Stimulated activated naive CD8-positive, alpha-beta T cell treated with anti-CD3 and anti-CD28 coated beads, Interleukin-15, Interleukin-2, amounts not matched to agents 100 ng/mL and 50 ng/mL, for 24 hours (primary cell): ENCODE measurements at regions not wholly inside any gene's neighbourhood (a gene's known extent, or its start where the extent isn't known, plus 50 kb on each side); places are given as distances from the start of the nearest gene placed in this dataset.

Experiments used
- H3K27ac Mint-ChIP-seq: one replicate; pipeline ENCODE4 v1.8.0; 2021; ENCODE audit warnings: mild to moderate bottlenecking, mixed read lengths
- H3K27me3 Mint-ChIP-seq: one replicate; pipeline ENCODE4 v1.8.0; 2021; ENCODE audit warnings: mixed read lengths
- H3K36me3 Mint-ChIP-seq: one replicate; pipeline ENCODE4 v1.8.0; 2021; ENCODE audit warnings: low read depth, mixed read lengths
- H3K4me1 Mint-ChIP-seq: one replicate; pipeline ENCODE4 v1.8.0; 2021; ENCODE audit warnings: low read depth, mixed read lengths
- H3K4me3 Mint-ChIP-seq: one replicate; pipeline ENCODE4 v1.8.0; 2021; ENCODE audit warnings: mild to moderate bottlenecking, mixed read lengths
- H3K9me3 Mint-ChIP-seq: one replicate; pipeline ENCODE4 v1.8.0; 2021; ENCODE audit warnings: mixed read lengths

DNA sequence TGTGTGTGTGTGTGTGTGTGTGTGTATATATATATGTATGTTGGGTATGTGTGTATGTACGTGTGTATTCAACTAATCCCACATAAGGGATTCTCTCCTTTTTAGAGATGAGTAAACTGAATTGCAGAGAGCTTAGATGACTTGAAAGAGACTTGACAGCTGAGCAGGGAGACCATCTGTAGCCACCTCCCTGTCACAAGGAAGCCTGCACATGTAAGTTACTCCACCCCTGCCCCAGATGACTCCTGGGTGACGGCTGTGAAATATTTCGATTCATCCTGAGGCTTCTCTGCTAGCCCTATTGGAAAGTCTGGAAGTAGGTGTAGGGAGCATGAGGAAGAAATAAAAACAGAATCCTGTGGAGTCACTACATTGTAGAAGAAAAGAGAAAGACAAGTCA lies 480.4 kb downstream of the FOXO1 start:
- no peaks in the 10 kb centered on the region for H3K36me3 Mint-ChIP-seq
- peak overlapping the region; percentile 60 for H3K27ac Mint-ChIP-seq
- no peak overlapping the region for H3K4me3 Mint-ChIP-seq
- H3K27me3 Mint-ChIP-seq: no peaks in the 10 kb centered on the region
- H3K4me1 Mint-ChIP-seq: peaks cover 86% of the 10 kb centered on the region
- no peaks in the 10 kb centered on the region for H3K9me3 Mint-ChIP-seq

DNA sequence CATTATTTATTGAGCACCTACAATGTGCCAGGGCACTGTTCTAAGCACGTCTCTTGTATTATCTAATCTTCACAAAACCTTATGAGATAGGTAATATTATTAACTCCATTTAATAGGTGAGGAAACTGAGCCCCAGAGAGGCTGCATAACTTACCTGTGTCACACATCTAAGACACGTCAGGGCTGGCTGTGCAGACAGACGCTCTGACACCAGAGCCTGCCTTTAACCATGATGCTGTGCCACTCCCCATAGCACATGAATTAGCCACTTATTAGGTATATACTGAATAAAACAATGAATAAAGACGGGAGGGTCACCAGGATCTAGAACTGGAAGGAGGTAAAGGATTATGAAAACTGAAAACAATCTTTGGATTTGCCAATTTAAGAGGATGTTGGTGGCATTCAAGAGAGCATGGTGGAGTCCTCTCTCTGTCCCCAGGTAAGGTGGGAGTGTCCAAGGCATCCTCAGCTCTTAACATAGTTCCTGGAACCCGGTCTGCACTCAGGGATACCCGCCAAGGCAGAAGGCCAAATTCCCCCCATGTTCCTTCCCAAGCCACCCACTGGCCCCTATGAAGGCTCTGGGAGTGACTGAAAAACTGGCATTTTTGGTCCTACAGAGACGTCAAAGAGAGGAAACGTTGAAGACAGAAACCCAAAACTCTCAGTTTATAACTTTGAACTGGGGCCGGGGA lies 479.7 kb downstream of the FOXO1 start:
- Mint-ChIP-seq H3K9me3 (no peaks in the 10 kb centered on the region), H3K36me3 (no peaks in the 10 kb centered on the region), H3K27ac (peak overlapping the region; percentile 83), H3K27me3 (no peaks in the 10 kb centered on the region), H3K4me3 (no peak overlapping the region), H3K4me1 (peaks cover 86% of the 10 kb centered on the region)

DNA sequence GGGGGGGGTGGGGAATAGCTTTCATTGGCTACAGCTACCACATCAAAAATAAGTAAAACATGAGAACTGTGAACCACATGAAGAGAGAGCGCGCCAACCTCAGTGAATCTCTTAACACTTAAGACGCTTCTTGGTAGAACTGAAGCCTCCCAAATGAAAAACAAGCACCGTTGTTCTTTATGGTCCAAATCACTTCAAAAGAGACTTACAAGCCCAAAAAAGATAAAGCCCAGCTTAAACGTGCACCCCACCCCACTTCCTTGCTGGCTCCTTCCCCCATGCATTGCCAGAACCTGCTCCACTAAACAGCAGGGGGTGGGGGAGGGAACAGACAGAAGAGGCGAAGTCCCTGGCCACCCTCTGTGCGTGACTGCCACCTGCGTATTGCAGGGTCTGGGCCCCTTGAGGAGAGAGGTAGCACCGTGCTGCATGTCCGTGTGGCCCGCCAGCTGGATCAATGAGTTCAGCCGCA lies 479.1 kb downstream of the FOXO1 start:
- Mint-ChIP-seq H3K9me3 (no peaks in the 10 kb centered on the region), H3K4me1 (peaks cover 92% of the 10 kb centered on the region), H3K4me3 (peak overlapping the region; percentile 76), H3K27me3 (no peaks in the 10 kb centered on the region), H3K27ac (peak overlapping the region; percentile 89), H3K36me3 (no peaks in the 10 kb centered on the region)

DNA sequence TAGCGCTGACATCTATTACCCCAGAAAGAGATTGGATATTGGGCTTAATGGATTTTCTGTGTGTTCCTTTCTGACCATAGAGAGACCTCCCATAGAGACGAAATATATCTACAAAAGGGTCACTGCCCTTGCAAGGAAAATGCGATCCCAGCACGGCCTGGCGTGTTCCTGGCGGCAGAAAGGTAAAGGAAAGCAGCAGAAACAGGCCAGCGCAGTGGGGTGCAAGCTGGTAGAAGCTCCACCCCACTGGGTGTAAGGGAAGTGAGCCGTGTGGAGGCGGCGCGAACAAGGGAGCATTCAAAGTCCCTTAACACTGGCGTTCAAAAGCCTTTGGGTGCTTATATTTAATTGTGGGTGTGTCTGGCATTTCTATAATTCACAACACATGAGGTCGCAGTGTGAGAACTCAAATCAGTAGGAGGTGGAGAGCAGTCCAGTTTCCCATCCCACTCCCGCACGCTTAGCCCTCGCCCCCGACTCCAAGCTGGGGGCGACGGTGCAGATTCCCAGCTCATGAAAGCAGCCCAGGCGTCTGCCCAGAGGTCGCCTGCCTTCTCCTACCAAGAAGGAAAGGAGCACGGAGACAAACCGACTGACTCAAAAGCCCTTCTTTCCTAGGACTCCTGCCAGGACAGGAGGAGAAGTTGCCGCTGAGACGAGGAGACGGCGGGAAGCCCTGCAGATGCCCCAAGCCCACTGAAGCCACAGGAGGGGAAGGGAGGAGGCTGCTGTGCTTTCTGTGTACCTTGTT lies 478.4 kb downstream of the FOXO1 start:
- H3K27ac Mint-ChIP-seq: peak overlapping the region; percentile 89
- H3K27me3 Mint-ChIP-seq: no peaks in the 10 kb centered on the region
- H3K4me3 Mint-ChIP-seq: peak overlapping the region; percentile 76
- H3K9me3 Mint-ChIP-seq: no peaks in the 10 kb centered on the region
- H3K36me3 Mint-ChIP-seq: no peaks in the 10 kb centered on the region
- peaks cover 87% of the 10 kb centered on the region for H3K4me1 Mint-ChIP-seq

DNA sequence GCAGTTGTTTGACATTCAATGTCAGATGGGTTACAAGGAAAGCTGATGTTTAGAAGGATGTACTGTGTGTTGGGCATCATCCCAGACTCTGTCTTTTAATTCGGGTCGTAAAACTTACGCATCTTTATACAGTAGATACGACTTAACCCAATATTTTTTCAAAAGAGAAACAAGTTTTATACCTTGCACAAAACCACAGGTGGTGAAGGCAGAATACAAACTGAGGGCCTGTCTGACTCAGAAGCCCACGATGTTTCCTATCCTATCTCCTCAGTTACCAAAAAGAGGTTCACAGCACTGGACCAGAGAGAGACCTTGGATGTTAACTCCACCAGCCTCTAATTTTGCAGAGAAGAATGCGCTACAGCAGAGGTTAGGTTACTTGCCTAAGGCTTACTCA lies 477.0 kb downstream of the FOXO1 start:
- Mint-ChIP-seq H3K4me3 (peak overlapping the region; percentile 46), H3K27ac (peak overlapping the region; percentile 78), H3K9me3 (no peaks in the 10 kb centered on the region), H3K4me1 (peaks cover 76% of the 10 kb centered on the region), H3K36me3 (no peaks in the 10 kb centered on the region), H3K27me3 (no peaks in the 10 kb centered on the region)

DNA sequence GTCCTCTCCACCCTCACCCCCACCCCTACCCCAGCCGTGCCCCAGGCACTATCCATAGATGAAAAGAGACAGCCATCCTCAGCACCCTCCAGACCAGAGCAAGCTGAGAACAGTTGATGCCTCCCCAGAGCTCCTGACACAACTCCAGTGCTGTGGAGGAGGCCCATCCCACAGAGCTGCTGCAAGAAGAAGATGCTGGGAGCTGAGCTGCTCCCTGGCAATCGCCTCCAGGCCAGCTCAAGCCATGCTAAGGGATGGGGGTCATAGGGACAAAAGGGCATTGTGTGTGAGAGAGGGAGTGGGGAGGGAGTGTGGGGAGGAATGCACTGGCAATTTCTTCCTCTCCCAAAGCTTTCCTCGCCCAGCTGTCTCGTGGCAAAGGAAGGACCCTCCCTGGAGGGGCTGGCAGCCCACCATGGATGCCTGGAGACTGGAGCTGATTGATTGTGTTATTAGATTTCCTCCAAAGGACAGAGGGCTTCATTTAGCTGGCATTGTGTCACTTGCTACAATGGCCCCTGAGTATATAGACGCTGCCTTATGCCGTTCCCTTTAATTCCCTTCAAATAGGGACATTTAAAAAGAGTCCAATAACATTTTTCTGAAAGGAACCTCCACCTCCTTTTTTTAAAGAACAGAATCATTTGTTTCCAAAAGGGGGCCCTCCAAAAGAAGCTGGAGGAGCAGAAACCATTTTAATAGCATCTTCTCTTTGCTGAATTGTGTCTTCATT lies 476.4 kb downstream of the FOXO1 start:
- H3K4me3 Mint-ChIP-seq: peak overlapping the region; percentile 35

DNA sequence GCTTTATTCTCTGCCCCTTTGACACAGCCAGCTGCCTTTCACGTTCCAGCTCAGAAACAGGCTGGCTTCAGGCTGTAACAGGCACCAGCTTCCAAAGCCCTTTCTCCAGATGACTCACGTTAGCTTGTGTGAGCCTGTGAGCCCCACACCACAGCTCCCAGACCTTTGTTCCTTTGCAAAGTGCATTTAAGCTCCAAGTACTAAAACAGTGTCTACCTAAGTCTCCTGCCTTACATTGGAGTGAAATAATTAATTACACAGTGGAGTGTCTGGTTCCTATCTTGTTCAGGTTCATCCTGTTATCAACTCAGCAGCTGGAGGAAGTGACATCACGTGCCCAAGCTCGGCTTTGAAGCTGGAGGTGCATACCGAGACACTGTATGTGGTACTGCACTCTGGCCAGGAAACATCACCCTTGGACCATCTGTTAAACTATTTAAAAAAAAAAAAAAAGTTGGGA lies 475.8 kb downstream of the FOXO1 start:
- peak overlapping the region; percentile 78 for H3K27ac Mint-ChIP-seq
- no peaks in the 10 kb centered on the region for H3K27me3 Mint-ChIP-seq
- H3K4me3 Mint-ChIP-seq: peak overlapping the region; percentile 28
- no peaks in the 10 kb centered on the region for H3K9me3 Mint-ChIP-seq
- H3K4me1 Mint-ChIP-seq: peaks cover 66% of the 10 kb centered on the region
- no peaks in the 10 kb centered on the region for H3K36me3 Mint-ChIP-seq

More for the DNA sequence above, 476.4 kb downstream of the FOXO1 start:
- Mint-ChIP-seq H3K36me3 (no peaks in the 10 kb centered on the region), H3K4me1 (peaks cover 72% of the 10 kb centered on the region), H3K27ac (peak overlapping the region; percentile 78), H3K9me3 (no peaks in the 10 kb centered on the region), H3K27me3 (no peaks in the 10 kb centered on the region)

DNA sequence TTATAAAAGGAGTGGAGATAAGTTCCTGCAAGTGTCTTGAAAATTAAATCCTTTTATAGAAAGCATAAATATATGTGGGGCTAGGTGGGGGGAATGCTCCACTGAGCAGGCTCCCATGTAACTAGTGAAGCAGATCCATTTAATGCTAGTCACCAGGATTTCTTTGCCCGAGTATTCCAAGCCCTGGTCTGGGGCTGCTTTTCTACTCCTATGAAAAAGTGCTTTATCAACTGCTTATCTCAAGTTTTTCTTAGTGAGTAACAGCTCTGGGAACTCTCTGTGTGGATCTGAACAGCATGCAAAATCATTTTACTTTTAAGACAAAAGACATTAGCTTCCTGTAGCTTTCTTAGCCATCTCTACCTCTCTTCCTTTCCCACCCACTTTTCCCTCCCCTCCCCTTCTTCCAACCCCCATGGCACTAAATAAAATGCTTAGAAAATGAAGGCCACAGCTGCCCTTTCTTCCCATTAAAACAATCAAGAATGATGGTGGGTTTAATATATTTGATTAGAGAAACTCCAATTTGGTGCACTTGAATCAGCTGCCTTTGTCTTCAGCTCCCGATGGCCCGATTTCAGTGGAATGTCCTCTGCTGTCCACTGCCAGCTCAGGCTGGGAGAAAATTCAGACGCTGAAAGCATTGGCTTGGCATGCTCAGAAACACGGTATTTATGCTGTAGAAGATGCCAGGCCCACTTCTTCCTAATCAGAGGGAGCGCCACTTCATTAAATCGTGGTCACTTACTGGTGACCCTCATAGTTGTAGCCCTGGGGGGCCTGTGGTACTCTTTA lies 475.1 kb downstream of the FOXO1 start:
- Mint-ChIP-seq H3K9me3 (no peaks in the 10 kb centered on the region), H3K36me3 (no peaks in the 10 kb centered on the region), H3K4me1 (peaks cover 61% of the 10 kb centered on the region), H3K4me3 (no peak overlapping the region), H3K27ac (peak overlapping the region; percentile 78), H3K27me3 (no peaks in the 10 kb centered on the region)

DNA sequence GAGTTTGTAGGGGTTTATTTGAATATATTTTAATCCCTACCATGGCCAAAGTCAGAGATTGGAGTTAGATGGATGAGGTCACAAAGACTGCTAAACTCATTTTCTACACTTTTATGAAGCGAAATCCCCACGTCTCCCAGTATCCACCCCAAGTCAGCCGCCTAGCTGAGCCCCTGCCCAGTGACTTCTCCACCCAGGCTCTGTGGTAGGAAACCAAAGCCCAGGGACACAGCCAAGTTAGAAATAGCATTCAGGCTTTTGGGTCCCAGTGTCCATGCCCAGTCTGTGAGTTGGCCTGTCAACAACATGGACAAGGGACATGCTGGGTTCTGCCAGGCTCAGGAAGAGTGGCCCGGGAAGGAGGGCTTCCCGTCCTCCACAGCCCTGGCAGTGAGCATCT lies 474.0 kb downstream of the FOXO1 start:
- no peaks in the 10 kb centered on the region for H3K27me3 Mint-ChIP-seq
- H3K27ac Mint-ChIP-seq: no peak overlapping the region
- H3K36me3 Mint-ChIP-seq: no peaks in the 10 kb centered on the region
- no peak overlapping the region for H3K4me3 Mint-ChIP-seq
- no peaks in the 10 kb centered on the region for H3K9me3 Mint-ChIP-seq
- H3K4me1 Mint-ChIP-seq: peaks cover 50% of the 10 kb centered on the region

DNA sequence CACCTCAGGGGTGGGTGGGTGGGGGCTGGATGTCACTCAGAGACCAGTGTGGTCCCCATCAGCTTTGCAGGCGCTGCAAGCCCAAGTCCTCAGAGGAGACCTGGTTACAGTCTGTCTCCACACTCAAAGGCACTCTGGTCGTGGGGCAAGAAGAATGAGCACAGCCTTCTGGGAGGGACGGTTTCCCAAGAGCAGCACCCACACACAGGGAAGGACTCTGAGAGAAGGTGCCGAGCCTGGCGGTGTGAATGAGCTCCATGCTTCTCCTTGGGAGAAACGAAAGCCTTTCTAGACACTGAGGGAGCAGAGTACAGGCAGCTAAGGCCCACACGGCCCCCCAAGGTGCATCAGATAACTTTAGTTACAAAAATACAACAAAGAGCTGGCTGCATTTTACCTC lies 473.6 kb downstream of the FOXO1 start:
- H3K9me3 Mint-ChIP-seq: no peaks in the 10 kb centered on the region
- H3K4me1 Mint-ChIP-seq: peaks cover 46% of the 10 kb centered on the region
- no peaks in the 10 kb centered on the region for H3K27me3 Mint-ChIP-seq

DNA sequence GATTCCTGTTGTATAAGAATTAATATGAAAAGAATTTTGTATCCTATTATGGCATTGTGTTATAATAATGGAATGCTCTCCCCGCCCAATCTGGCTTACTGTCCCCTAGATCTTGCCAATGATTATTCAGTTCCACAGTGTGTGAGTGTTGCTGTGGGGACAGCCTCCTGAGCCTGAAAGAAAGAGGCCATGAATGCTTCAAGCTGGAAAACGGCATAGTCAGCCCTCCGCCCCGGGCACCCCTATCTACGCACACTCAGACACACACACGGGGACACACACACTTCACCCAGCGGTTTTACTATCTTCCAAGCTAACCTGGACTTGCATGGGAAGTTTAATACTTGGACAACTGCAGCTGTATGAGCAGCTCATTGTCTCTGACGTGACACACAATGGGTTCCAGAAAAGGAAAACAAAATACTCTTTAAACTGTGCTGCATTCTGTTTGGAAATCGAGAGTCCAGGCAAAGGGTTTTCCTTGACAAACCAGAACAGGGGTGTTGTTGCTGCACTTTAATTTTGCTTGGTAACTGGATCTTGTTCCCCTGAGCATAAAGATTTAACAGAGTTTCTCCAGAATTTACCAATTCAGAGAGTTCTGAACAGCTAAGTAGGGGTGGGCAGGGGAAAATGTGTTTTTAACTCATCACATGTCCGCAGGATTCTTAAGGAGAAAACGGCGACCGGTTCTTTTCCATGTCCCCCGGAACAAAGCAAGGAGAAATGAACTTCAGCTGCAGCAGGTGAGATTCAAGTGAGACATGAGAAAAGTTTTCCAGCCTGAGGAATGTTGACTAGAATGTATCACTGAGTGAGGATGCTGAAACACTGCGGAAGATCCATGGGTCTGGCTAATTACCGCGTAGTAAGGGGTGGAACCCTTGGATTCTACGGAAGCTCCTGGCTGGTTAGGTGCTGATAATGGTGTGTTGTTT lies 472.9 kb downstream of the FOXO1 start:
- Mint-ChIP-seq H3K4me3 (no peak overlapping the region), H3K4me1 (peaks cover 39% of the 10 kb centered on the region), H3K27me3 (no peaks in the 10 kb centered on the region), H3K27ac (no peak overlapping the region), H3K36me3 (no peaks in the 10 kb centered on the region), H3K9me3 (peaks cover under 1% of the 10 kb centered on the region)

More for the DNA sequence above, 473.6 kb downstream of the FOXO1 start:
- Mint-ChIP-seq H3K4me3 (no peak overlapping the region), H3K36me3 (no peaks in the 10 kb centered on the region), H3K27ac (no peak overlapping the region)

DNA sequence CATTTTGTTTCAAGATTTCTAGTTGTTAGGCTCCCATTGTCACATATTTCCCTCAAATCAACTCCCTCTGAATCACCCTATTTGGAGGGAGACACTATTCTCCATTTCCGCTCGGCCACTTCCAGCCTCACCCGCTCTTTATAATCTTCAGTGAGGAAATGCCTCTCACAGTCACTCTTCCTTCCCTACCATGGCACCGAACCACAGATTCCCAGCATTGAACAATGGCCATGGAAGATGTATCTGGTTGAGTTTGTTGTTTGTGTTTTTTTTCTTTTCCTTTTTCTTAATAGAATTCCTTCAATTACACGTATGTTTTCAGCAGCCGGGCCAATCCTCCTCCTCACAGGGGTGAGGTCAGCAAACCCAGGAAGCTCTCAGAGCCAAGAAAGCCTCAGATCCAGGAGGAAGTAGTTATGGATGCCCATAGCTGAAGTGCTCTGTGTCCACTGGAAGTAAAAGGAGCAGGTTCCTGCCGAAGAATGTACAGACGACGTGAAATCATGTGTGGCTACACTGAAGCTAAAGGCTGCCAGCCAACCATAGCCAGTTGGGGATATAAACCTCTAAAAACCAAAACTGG lies 472.1 kb downstream of the FOXO1 start:
- no peak overlapping the region for H3K27ac Mint-ChIP-seq
- peaks cover 3% of the 10 kb centered on the region for H3K9me3 Mint-ChIP-seq
- no peaks in the 10 kb centered on the region for H3K27me3 Mint-ChIP-seq
- H3K4me3 Mint-ChIP-seq: no peak overlapping the region
- no peaks in the 10 kb centered on the region for H3K36me3 Mint-ChIP-seq
- peaks cover 32% of the 10 kb centered on the region for H3K4me1 Mint-ChIP-seq

DNA sequence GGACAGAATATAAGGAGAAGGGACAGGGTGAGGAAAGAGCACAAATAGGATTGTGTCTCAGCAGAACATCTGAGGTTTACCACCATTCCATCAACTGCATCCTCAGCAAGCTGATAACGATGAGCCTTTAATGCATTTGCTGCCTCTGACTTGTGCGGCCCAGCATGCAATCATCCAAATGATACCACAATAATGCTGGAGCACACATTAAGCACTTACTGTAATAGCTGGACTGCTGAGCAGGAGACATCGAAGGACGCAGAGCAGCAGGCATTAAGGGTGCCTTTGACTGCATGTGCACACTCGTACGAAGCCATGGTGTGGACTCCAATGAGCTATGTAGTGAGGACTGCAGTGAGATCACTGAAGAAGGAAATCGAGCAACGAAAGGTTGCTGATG lies 469.4 kb downstream of the FOXO1 start:
- Mint-ChIP-seq H3K27ac (no peak overlapping the region), H3K4me1 (peaks cover 15% of the 10 kb centered on the region), H3K36me3 (no peaks in the 10 kb centered on the region), H3K9me3 (peaks cover 3% of the 10 kb centered on the region), H3K4me3 (no peak overlapping the region), H3K27me3 (no peaks in the 10 kb centered on the region)
